ENCODE measurements at regions not wholly inside any gene's neighbourhood (a gene's known extent, or its start where the extent isn't known, plus 50 kb on each side); places are given as distances from the start of the nearest gene placed in this dataset.

GRCh38 chr13:106047859-106048258, 487.6 kb downstream of the EFNB2 start:
- Histone ChIP-seq H3K27ac (no peak overlapping the region), H3K4me3 (no peak overlapping the region), H3K4me1 (no peaks in the 10 kb centered on the region), H3K9me3 (no peaks in the 10 kb centered on the region), H3K36me3 (no peaks in the 10 kb centered on the region), H3K27me3 (no peaks in the 10 kb centered on the region)
- whole genome bisulfite sequencing, 2 donors, result 92 to 97% methylated on average over 1 of the region's 1 CpG
- intact Hi-C loops (cut with DNase I), result no loop called here
- DNase-seq, result no peak
- TF ChIP-seq POLR2A (IDR thresholded peaks at IDR 0.05) (no peak), POLR2AphosphoS5 (IDR thresholded peaks at IDR 0.05) (no peak), CTCF (IDR thresholded peaks at IDR 0.05) (no peak), EP300 (IDR thresholded peaks at IDR 0.05) (no peak)

- Histone ChIP-seq H3K9me3 (no peaks in the 10 kb centered on the region), H3K27me3 (no peaks in the 10 kb centered on the region), H3K4me1 (no peaks in the 10 kb centered on the region), H3K4me3 (no peak overlapping the region), H3K27ac (no peak overlapping the region), H3K36me3 (no peaks in the 10 kb centered on the region)
- 66 to 84% methylated on average over 1 of the region's 1 CpG for WGBS, 2 donors
- intact Hi-C loops (cut with DNase I), result no loop called here
- DNase-seq, result no peak
- TF ChIP-seq POLR2A (IDR thresholded peaks at IDR 0.05), result no peak
- TF ChIP-seq CTCF (IDR thresholded peaks at IDR 0.05), result no peak
- TF ChIP-seq EP300 (IDR thresholded peaks at IDR 0.05), result no peak
- no peak for TF ChIP-seq POLR2AphosphoS5 (IDR thresholded peaks at IDR 0.05)
Measured at GRCh38 chr13:106042996-106043581, 492.4 kb downstream of the EFNB2 start.

GRCh38 chr13:106041445-106041844, 494.0 kb downstream of the EFNB2 start:
- H3K36me3 ChIP-seq, result no peaks in the 10 kb centered on the region
- 88 to 91% methylated on average over 3 of the region's 3 CpGs for WGBS, 2 donors
- no peaks in the 10 kb centered on the region for H3K9me3 ChIP-seq
- no peaks in the 10 kb centered on the region for H3K4me1 ChIP-seq
- no peak for TF ChIP-seq CTCF (IDR thresholded peaks at IDR 0.05)
- TF ChIP-seq EP300 (IDR thresholded peaks at IDR 0.05), result no peak
- no peaks in the 10 kb centered on the region for H3K27me3 ChIP-seq
- H3K27ac ChIP-seq, result no peak overlapping the region
- H3K4me3 ChIP-seq, result no peak overlapping the region
- intact Hi-C loops (cut with DNase I), result no loop called here
- DNase-seq, result no peak

GRCh38 chr13:106038752-106039151, 496.7 kb downstream of the EFNB2 start:
- no peak for DNase-seq
- Histone ChIP-seq H3K4me1 (no peaks in the 10 kb centered on the region), H3K9me3 (no peaks in the 10 kb centered on the region), H3K27me3 (no peaks in the 10 kb centered on the region), H3K27ac (no peak overlapping the region), H3K4me3 (no peak overlapping the region), H3K36me3 (no peaks in the 10 kb centered on the region)
- TF ChIP-seq EP300 (IDR thresholded peaks at IDR 0.05), result no peak
- no peak for TF ChIP-seq POLR2A (IDR thresholded peaks at IDR 0.05)
- TF ChIP-seq POLR2AphosphoS5 (IDR thresholded peaks at IDR 0.05), result no peak
- no peak for TF ChIP-seq CTCF (IDR thresholded peaks at IDR 0.05)
- 88 to 96% methylated on average over 2 of the region's 2 CpGs for WGBS, 2 donors
- intact Hi-C loops (cut with DNase I), result no loop called here

- Histone ChIP-seq H3K4me3 (no peak overlapping the region), H3K9me3 (no peaks in the 10 kb centered on the region), H3K27me3 (no peaks in the 10 kb centered on the region), H3K4me1 (no peaks in the 10 kb centered on the region), H3K27ac (no peak overlapping the region), H3K36me3 (no peaks in the 10 kb centered on the region)
- TF ChIP-seq CTCF (IDR thresholded peaks at IDR 0.05) (no peak), POLR2A (IDR thresholded peaks at IDR 0.05) (no peak), EP300 (IDR thresholded peaks at IDR 0.05) (no peak), POLR2AphosphoS5 (IDR thresholded peaks at IDR 0.05) (no peak)
- WGBS, 2 donors, result 91 to 92% methylated on average over 6 of the region's 6 CpGs
- intact Hi-C loops (cut with DNase I), result no loop called here
- no peak for DNase-seq
Measured at GRCh38 chr13:106036870-106037269, 498.6 kb downstream of the EFNB2 start.
